Embryonic facial prominence (tissue), 1 donor: ENCODE measurements at regions not wholly inside any gene's neighbourhood (a gene's known extent, or its start where the extent isn't known, plus 50 kb on each side); places are given as distances from the start of the nearest gene placed in this dataset.
"Not testable (repeated sequence)": the region's sequence is repeated elsewhere in the genome, so short reads cannot be mapped to it uniquely, and the experiment has no call there.

Source experiments
- DNase-seq: peaks from one replicate; pipeline ENCODE4 v3.0.0-alpha.2; 2016; ENCODE audit errors: extremely low spot score

DNA sequence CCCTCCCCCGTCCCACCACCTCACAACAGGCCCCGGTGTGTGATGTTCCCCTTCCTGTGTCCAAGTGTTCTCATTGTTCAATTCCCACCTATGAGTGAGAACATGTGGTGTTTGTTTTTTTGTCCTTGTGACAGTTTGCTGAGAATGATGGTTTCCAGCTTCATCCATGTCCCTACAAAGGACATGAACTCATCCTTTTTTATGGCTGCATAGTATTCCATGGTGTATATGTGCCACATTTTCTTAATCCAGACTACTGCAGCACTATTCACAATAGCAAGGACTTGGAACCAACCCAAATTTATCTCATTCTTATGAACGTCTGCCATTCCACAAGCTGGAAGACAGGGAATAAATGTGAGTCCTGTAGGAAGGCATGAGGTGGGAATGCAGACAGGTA lies 79.6 kb upstream of the SLC6A11 start:
- not testable (repeated sequence) for DNase-seq

DNA sequence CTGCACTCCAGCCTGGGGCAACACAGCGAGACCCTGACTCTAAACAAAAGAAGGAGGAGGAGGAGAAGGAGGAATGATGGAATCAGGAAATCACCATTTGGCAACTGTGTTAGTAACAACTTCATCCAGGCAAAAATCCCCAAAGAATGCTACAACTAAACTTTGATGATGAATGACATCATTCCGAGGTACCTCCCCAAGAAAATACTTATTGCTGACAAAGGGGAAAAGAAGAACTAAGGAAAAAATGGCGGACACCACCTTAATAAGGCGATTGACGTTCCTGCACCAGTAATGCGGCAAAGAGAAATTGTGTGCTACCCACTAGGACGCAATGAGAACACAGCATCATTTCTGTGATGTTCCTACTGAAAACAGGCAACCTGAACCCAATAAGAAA lies 78.2 kb upstream of the SLC6A11 start:
- DNase-seq: no peak

DNA sequence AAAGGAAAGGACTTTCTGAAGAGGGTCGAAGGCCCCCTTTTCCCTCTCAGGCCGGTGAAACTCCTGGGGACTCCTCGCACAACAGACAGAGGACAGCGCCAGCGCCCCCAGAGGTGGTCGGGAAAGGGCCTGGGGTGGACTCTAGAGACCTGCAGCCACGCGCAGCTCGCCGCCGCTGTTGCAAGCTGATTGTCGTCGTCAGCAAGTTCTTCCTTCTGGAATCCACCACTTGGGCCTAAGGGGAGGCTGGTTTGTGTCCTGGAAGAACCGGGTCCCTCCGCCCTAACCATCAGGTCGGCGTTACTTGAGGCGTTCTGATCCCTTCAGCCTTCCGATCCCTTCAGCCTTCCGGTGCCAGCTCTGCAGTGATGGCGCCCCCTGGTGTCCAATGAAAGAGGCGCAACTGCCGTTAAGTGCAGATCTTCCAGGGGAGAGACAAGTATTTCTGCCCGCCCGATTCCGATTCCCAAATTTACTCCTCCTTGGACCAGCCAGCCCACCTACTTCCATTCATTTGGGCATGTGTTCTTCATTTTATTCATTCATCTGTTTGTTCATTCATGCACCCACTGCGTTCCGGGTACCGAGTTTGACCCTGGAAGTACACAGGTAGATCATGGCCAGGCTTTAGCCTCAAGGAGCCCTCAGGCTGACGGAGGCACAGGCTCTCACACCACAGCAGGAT lies 77.2 kb upstream of the SLC6A11 start:
- peak; percentile 12 for DNase-seq

DNA sequence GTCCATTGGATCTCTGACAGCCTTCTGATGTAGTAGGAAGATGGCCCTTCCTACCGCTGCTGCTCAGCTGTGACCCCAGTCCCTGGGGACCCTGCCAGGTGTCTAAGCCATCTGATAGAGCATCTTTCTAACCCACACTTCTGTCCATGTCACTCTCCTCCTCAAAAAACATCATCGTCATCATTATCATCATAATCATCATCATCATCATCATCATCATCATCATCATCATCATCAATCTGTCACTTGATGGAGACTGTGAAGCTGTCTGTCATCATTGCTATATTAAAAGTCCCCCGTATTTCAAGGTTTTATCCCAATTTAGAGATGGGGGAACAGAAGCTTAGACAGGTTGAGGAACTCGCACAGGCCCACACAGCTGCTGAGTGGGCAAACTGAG lies 75.1 kb upstream of the SLC6A11 start:
- no peak for DNase-seq

DNA sequence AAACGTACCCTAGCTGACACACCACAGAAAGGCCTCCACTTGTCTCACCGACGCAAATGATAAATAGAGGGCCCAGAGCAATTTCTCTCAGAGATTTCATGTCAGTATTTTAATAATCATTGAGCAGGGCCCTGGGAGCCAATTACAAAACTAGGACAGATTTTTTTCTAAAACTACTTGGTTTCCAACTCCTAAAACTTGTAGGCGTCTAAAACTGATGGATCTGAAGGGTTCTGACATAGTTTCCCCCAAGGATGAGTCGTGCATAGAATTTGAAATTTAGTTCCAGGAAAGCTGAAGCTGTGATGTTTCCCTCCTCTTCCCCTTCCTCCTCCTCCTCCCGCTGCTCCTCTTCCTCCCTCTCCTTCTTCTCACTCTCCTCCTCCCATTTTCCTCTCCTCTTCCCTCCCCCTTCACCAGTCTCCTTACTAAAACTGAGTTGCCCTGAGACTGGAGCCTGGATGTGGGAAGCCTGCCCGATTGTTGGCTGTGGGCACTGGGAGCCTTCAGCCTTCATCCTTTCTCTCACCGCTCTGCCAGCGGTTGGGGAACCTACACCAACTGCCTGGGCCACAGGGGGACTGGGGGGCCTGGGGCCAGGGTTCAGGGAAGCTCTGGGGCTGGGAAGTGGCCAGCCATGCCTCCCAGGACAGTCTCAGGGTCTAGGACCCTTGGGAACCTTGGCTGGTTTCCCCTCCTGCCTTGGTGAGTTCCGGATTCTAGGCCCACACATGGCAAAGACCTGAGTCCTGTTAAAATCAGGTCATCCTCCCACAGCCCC lies 73.9 kb upstream of the SLC6A11 start:
- DNase-seq: no peak

DNA sequence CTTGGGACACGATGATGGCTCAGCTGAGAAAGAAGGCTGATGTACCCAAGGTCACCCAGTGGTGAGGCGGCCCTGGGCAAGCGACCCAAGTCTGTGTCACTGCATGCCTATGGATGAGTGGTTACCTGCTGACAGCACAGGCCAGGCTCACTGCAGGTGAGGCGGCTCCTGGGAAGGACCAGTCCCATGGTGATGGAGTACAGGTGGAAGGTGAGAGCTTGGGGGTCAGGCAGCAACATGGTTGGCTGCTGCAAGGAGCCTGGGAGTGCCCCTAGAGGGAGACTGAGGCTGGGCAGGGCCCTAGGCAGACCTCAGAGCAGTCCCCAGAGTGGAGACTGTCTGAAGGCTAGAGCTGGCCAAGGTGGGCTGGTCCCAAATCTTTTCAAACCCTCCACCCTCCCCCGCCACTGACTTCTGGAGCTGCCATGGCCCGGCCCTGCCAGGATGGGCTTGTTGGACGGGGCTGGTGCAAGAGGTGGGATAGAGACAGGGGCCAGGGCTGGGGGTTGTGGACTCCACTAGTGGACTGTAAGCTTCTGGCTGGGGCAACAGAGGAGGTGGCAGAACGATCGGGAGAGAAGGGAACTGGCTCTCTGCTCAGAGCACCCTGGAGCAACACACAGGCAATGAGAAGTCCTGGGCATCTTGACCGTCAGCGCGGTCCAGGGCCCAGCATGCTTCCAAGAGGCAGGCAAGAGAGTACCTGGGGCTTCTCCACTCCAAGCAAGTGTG lies 72.5 kb upstream of the SLC6A11 start:
- DNase-seq: no peak

DNA sequence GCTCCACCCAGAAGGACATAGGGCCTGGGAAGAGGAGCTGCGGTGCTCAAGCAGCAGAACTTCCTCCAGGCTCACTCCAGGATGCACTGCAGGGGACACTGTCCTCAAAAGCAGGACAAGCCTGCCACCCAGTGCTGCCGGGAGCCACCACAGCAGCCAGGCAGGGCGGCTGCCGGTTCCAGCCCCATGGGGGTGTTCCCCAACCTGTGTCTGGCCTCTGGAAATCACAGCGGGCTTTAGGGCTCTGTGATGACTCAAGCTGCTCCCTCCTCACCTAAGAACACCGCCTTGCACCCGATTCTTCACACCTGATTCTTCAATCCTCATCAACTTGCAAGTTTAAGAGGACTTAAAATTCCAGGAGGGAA lies 71.9 kb upstream of the SLC6A11 start:
- DNase-seq: no peak

DNA sequence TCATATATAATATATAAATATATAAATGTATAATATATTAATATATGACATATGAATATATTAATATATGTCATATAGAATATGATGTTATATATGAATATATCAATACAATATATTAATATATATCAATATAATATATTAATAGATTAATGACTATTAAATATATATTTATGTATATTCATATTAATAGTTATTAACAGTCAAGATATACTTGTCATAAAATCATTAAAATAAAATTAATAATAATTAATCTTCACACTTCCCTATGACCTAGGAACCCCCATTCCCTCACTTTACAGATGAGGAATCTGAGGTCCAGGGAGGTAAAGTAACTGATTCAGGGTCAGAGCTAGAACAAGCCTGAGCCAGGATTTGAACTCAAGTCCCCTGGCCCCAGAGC lies 70.6 kb upstream of the SLC6A11 start:
- DNase-seq: no peak

DNA sequence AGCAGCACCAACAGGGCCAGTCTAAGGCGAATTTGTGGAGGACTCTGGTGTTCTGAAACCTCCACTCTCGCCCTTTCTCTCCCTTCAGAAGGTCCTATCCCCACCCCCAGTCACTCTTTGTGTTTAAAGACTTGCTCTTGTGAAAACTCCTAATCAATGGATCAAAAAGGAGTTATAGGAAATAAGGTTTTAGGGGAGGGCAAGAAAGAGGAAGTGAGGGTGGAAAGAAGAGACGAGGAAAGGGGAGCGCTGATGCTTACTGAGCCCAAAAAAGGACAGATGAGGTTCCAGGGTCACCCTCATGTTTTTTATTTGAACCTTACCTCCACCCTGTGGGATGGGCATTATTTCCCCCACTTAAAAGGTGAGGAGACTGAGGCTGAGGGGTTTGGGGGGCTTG lies 70.0 kb upstream of the SLC6A11 start:
- no peak for DNase-seq

DNA sequence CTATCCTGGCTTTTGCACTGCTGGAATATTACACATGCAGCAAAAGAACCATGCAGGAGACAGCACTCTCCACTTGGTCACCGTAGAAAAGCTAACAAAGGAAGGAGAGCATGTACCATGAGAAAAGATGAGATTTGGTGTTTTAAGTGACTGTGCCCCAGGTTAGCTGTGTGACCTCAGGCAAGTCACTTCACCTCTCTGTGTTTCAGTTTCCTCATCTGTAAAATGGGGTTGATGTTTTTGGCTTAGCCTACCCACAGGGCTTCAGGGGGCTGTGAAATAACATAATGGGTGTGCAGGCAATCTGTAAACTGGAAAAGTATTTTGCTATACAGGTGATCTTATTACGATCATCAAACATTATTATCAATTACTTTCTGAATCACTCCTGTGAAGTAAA lies 69.3 kb upstream of the SLC6A11 start:
- no peak for DNase-seq

DNA sequence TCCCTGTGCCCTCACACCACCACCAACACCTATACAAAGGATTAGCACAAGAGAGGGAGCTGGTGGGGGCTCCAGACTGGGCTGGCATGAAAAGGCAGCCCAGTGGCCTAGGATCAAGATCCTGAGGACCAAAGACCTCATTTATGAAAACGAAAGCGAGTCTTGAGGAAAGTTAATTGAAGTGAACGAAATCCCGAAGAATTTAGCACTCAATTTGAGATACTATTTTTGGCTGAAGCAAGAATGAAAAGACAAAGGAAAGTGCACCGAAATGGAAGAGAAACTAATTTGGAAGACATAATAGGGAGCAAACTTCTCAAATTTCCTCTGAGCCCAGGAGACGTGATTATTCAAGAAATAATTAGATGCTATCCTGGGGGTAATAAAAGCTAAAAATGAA lies 68.7 kb upstream of the SLC6A11 start:
- no peak for DNase-seq

DNA sequence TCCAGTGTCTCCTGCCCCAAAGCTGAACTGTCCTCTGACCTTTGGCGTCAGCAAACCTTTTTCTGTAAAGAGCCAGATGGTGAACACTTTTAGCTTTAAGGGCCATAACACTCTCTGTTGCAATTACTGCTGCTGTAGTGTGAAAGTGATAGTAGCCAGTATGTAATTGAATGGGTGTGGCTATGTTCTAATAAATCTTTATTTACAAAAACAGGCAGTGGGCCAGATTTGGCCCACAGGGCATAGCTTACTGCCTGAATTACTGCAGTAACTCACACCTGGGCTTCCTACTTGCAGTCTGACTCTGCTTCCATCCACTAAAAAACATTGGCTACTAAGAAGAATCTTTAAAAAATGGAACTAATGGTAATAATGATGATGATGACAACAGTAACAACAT lies 68.0 kb upstream of the SLC6A11 start:
- DNase-seq: no peak

DNA sequence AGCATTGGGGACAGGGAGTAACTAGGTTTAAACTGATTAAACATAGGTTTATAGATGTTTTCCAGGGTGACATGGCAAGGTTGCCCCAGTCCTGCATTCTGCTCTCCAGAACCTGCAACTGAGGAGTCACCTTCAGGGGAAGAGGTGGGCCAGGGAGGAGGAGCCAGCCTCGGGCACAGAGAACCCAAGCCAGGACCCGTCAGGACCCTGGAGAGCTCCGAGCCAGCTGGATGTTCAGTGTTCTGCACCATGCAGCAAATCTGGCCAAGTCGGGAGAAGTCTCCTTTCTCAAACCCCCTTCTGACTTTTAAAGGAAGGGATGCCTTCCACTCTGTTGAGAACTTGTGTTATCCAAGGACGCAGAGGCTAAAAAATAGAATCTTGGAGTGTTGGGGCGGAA lies 62.1 kb upstream of the SLC6A11 start:
- no peak for DNase-seq

DNA sequence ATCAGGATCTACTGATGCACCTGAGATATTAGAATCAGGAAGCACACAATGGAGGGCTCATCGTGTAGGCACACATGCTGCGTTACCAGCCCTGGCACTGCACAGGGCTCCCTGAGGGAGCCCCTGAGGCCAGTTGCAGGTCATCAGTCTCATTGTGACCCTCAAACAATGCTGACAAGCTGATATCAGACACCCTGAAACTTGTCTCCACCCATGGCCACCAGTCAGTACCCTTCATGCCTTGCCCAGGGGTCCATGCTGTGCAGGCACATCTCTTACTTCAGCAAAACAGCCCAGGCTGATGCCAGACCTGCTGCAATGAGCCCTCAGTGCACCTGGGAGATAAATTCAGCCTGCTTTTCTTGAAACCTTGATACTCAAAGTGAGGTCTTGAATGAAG lies 59.5 kb upstream of the SLC6A11 start:
- no peak for DNase-seq

DNA sequence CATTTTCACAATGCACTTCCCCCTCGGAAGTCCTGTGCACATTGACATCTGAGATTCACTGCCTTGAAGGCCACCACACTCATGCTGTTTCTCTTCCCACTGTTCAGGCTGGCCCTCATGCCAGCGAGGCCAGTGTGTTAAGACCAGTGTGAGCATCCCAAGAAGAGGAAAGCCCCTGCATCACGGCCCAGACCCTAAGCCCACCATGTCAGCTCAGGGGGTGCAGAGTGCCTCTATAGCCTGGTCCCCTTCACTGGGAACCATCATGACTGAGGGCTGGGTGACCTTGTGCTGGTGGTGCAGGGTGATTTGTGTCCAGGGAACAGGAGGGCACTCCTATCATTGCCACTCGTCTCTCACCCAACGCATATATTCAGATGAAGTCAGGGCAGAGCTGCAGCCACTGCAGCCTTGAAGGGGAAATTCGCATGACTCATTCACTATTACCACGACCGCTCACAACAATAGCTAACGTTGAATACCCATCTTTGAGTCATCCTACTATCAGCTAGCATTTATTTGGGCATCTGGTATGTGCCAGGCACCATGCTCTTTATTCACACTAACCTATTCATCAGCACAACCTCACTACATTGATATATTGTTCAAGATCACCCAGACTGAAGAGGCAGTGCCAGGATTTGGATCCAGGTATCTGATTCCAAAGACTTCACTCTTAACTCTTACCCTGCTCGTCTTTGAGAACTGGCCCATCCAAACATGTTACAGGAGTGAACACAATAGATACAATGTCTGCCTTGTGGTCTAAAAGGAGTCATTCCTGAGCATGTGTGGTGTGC lies 58.8 kb upstream of the SLC6A11 start:
- DNase-seq: no peak

DNA sequence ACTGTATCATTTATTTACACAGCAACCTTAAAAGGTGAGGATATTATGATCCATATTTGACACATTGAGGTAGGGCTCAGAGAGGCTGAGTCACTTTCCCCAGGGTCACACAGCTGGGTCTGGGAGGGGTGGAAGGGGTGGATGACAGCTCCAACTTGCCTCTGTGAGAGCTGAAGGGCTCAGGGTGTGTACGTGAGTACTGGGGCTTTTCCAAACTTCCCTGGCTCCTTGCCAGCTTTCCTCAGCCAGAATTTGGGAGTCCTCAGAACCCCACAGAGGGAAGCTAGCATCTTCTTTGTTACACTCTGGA lies 58.3 kb upstream of the SLC6A11 start:
- DNase-seq: no peak

DNA sequence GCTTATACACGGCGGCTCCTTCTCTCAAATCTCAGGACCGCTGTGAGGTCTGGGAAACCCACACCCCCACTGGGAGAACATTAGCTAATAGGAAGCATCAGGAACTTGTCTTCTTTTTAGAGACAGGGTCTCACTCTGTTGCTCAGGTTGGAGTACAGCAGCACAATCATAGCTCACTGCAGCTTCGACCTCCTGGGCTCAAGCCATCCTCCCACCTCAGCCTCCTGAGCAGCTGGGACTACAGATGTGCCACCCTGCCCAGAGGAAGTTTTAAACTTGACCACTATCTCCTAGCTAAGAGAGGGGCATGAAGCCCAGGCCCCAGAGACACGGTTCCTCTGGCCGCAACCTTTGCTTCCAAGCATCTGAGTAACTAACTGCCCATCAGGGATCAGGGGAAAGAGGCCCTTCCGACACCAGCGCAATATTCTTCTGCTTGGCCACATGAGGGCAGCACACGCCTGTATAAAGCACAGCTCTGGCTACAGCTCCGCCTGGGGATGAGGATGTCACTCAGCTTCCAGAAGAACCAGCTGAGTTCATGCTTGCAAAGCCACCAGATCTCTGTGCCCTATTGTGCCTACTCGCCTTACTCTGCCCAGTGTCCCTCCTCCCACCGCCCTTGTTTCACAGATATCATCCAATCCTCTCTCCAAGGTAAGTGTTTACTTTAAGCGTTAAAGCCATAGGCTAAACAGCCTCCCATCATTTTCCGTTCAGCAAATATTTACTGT lies 57.6 kb upstream of the SLC6A11 start:
- peak; percentile 46 for DNase-seq

DNA sequence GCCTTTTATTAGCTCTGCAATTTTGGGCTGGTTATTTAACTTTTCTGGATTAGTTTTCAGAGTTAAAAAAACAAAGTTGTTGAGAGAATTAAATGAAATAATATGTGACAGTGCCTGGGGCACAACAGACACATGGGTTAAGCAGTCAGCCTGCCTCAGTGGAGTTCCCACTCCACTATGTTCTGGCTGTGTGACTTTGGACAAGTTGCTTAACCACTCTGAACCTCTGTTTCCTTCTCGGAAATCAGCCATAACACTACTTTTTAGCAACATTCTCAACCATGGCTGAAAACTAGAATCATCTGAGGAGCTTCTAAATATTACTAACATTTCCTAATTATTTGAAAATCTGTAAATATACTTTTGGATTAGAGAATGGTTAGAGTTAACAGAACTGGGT lies 56.5 kb upstream of the SLC6A11 start:
- no peak for DNase-seq

DNA sequence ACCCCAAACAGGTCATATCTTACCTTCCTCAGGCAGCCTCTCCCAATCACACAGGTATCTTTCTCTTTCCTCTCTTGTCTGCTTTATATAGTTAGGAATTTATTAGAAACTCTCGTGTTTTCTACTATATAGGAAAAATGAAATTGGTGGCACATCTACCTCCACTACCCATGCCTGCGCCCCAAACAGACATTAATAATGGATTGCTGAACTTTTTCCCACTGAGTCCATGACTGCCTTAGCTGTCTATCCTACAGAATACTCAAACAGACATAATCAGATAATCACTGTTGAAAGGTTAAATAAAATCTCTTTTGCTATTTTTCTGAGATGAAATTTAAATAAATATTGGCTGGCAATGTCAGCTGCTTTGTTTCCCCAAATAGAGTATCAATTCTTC lies 55.8 kb upstream of the SLC6A11 start:
- no peak for DNase-seq

DNA sequence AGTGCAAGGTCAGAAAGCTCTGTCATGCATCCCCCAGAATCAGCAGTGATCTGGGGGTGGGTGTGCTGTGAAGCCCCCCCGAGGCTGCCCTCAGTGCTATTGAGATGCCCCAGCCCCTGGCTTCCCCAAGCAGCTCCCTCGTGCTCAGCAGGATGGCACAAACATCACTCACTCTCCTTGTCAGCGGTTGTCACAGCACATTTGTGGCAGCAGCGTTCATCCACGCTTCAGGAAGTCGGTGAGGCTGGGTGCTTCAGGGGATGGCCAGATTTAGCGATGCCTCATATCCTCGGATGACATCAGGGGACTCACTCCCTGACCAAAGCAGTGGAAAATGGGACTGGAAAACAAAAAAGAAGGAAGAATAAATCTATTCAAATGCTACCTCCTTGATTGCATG lies 54.4 kb upstream of the SLC6A11 start:
- DNase-seq: no peak

DNA sequence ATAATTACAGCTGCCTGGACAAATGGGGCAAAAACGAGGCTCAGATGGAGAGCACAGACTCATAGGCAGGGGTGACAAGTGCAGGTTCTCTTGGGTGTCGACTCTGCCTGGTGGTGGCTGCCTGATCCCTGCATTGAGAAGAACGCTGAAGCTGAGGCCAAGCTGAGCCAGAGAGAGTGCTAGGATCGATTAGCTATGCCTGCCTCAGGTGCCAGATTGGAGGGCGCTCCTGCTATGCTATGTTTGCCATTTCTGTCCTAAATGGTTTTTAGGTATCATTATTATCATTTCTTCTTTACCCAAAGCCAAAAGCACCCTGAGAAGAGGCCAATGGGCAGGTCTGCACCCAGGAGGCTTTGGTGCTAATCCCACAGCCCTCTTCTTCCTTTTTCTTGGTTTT lies 53.9 kb upstream of the SLC6A11 start:
- no peak for DNase-seq
